Left lung (tissue), 4 donors: ENCODE measurements at regions not wholly inside any gene's neighbourhood (a gene's known extent, or its start where the extent isn't known, plus 50 kb on each side); places are given as distances from the start of the nearest gene placed in this dataset.

Experiments
- ATAC-seq: fragments of 200-7000 bp; cut with Tn5 transposase; one replicate; pipeline ENCODE4 v1.9.1; 2020; ENCODE audit warnings: moderate library complexity
- DNase-seq, 4 donors: peaks; one replicate each; pipeline ENCODE4 v3.0.0-alpha.2; 2013 to 2020
- H3K27ac ChIP-seq, 2 donors: fragments of 200-600 bp; sonication (generic) in 1 of 2; one replicate each; pipeline versions ENCODE4 v1.5.0 to v1.8.0; 2020 to 2021
- H3K27me3 ChIP-seq, 2 donors: fragments of 200-600 bp; sonication (generic) in 1 of 2; one replicate each; pipeline versions ENCODE4 v1.5.0 to v1.8.0; 2020 to 2021
- H3K36me3 ChIP-seq, 2 donors: fragments of 200-600 bp; sonication (generic) in 1 of 2; one replicate each; pipeline versions ENCODE4 v1.5.0 to v1.8.0; 2020 to 2021
- H3K4me1 ChIP-seq, 2 donors: fragments of 200-600 bp; one replicate each; pipeline ENCODE4 v1.8.0; 2021
- H3K4me3 ChIP-seq, 2 donors: fragments of 200-600 bp; sonication (generic) in 1 of 2; one replicate each; pipeline versions ENCODE4 v1.5.0 to v1.8.0; 2020 to 2021; ENCODE audit warnings: mild to moderate bottlenecking in 1 of 2
- H3K9me3 ChIP-seq, 2 donors: fragments of 200-600 bp; sonication (generic) in 1 of 2; one replicate each; pipeline versions ENCODE4 v1.5.0 to v1.8.0; 2020 to 2021
- CTCF ChIP-seq, 2 donors: fragments of 200-600 bp; sonication (generic) in 1 of 2; IDR thresholded peaks; one replicate each; pipeline versions ENCODE4 v1.5.0 to v1.8.0; 2021; ENCODE audit warnings: antibody characterized with exemption in 2 of 2
- intact Hi-C, 2 donors: fragments of 100-400 bp; cut with DNase I; formaldehyde crosslinking; loops; one replicate each; pipeline versions ENCODE4 v1.11.2 to v1.14.2; 2022
- donor health status: DM: no; HTN: yes; CAD: no.
- donor health status: DM: no; HTN: no; CAD: no.

GRCh38 chr1:192057766-192058165 is 100.5 kb upstream of the RGS18 start:
- Histone ChIP-seq H3K27ac (no peak overlapping the region), H3K4me1 (no peaks in the 10 kb centered on the region), H3K27me3 (no peaks in the 10 kb centered on the region), H3K4me3 (no peak overlapping the region), H3K9me3 (no peaks in the 10 kb centered on the region), H3K36me3 (no peaks in the 10 kb centered on the region)
- no peak for DNase-seq
- intact Hi-C loops: no loop called here
- ATAC-seq: no peak
- TF ChIP-seq CTCF (IDR thresholded peaks at IDR 0.05): no peak

GRCh38 chr1:192059407-192059806 is 98.9 kb upstream of the RGS18 start:
- no peaks in the 10 kb centered on the region for H3K27me3 ChIP-seq
- no peak overlapping the region for H3K4me3 ChIP-seq
- no peak for TF ChIP-seq CTCF (IDR thresholded peaks at IDR 0.05)
- no peak for ATAC-seq
- intact Hi-C loops: no loop called here
- no peak overlapping the region for H3K27ac ChIP-seq
- H3K4me1 ChIP-seq: no peaks in the 10 kb centered on the region
- no peaks in the 10 kb centered on the region for H3K9me3 ChIP-seq
- no peak for DNase-seq
- H3K36me3 ChIP-seq: no peaks in the 10 kb centered on the region

- DNase-seq: no peak
- ATAC-seq: no peak
- no peak for TF ChIP-seq CTCF (IDR thresholded peaks at IDR 0.05)
- Histone ChIP-seq H3K4me1 (no peaks in the 10 kb centered on the region), H3K4me3 (no peak overlapping the region), H3K9me3 (no peaks in the 10 kb centered on the region), H3K27me3 (no peaks in the 10 kb centered on the region), H3K27ac (no peak overlapping the region), H3K36me3 (no peaks in the 10 kb centered on the region)
- intact Hi-C loops: no loop called here
These were observed 96.7 kb upstream of the RGS18 start for GRCh38 chr1:192061556-192061955.

GRCh38 chr1:192065087-192065486 is 93.2 kb upstream of the RGS18 start:
- TF ChIP-seq CTCF (IDR thresholded peaks at IDR 0.05): no peak
- Histone ChIP-seq H3K36me3 (no peaks in the 10 kb centered on the region), H3K9me3 (no peaks in the 10 kb centered on the region), H3K27ac (no peak overlapping the region), H3K4me3 (no peak overlapping the region), H3K4me1 (no peaks in the 10 kb centered on the region), H3K27me3 (no peaks in the 10 kb centered on the region)
- ATAC-seq: no peak
- DNase-seq: no peak
- intact Hi-C loops: no loop called here

GRCh38 chr1:192066202-192066601 is 92.1 kb upstream of the RGS18 start:
- Histone ChIP-seq H3K36me3 (no peaks in the 10 kb centered on the region), H3K27me3 (no peaks in the 10 kb centered on the region), H3K27ac (no peak overlapping the region), H3K9me3 (no peaks in the 10 kb centered on the region), H3K4me3 (no peak overlapping the region), H3K4me1 (no peaks in the 10 kb centered on the region)
- intact Hi-C loops: no loop called here
- no peak for TF ChIP-seq CTCF (IDR thresholded peaks at IDR 0.05)
- ATAC-seq (no peak), DNase-seq (no peak)
